ENCODE measurements at regions not wholly inside any gene's neighbourhood (a gene's known extent, or its start where the extent isn't known, plus 50 kb on each side); places are given as distances from the start of the nearest gene placed in this dataset.

DNA sequence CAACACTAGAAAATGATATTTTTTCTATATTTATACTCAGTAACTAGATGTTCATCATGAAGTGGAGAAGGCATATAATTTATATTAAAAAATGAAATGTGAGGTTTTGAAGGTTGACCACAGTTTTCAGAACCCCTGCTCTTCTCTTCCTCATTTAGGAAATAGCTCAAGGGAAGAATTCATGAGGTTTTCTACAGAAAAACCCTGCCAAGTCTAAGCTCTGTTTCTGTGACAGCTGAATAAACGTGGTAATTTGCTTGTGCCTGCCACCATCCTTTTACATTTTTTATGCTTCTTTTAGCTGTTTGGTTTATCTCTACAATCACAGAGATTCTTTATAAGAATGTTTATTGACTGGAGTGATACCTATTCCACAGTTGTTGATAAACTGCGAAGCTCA is 630.3 kb upstream of the POT1 start:
- Mint-ChIP-seq H3K27me3 (ENCODE audit: low read depth) (no peaks in the 10 kb centered on the region), H3K9me3 (peaks cover 2% of the 10 kb centered on the region), H3K4me1 (ENCODE audit: low read depth) (no peaks in the 10 kb centered on the region), H3K36me3 (ENCODE audit: low read depth) (no peaks in the 10 kb centered on the region), H3K27ac (no peak overlapping the region), H3K4me3 (no peak overlapping the region)
- intact Hi-C loops (cut with micrococcal nuclease): no loop called here
- no peak for DNase-seq
- CTCF ChIA-PET: no interaction called here

DNA sequence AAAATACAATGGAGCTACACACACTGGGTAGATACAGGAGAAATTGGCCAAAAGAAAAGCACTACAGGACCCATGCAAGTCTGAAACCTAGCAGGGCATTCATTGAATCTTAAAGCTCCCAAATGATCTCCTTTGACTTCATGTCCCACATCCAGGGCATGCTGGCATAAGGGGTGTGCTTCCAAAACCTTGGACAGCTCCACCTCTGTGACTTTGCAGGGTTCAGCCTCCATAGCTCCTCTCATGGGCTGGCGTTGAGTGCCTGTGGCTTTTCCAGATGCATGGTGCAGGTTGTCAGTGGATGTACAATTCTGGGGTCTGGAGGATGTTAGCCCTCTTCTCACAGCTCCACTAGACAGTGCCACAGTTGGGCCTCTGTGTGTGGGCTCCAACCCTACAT is 626.3 kb upstream of the POT1 start:
- H3K4me3 Mint-ChIP-seq: no peak overlapping the region
- no peaks in the 10 kb centered on the region for H3K36me3 Mint-ChIP-seq (ENCODE audit: low read depth)
- H3K9me3 Mint-ChIP-seq: peaks cover 2% of the 10 kb centered on the region
- no peak overlapping the region for H3K27ac Mint-ChIP-seq
- no peak for DNase-seq
- no peaks in the 10 kb centered on the region for H3K4me1 Mint-ChIP-seq (ENCODE audit: low read depth)
- intact Hi-C loops (cut with micrococcal nuclease): no loop called here
- CTCF ChIA-PET: no interaction called here
- no peaks in the 10 kb centered on the region for H3K27me3 Mint-ChIP-seq (ENCODE audit: low read depth)

DNA sequence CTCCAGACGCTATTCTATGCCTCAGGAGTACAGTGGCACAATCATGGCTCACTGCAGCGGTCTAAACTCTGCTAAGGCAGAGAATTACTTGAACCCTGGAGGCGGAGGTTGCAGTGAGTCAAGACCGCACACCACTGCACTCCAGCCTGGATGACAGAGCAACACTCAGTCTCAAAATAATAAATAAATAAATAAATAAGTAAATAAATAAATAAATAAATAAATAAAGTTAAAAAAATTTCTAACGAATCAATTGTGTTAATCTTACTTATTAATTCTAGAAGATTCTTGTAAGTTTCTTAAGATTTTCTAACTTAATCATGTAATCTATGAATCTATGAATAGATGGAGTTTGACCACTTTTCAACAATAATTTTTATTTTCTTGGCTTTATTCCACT is 621.4 kb upstream of the POT1 start:
- DNase-seq: no peak
- Mint-ChIP-seq H3K4me1 (ENCODE audit: low read depth) (no peaks in the 10 kb centered on the region), H3K9me3 (no peaks in the 10 kb centered on the region), H3K27me3 (ENCODE audit: low read depth) (no peaks in the 10 kb centered on the region), H3K36me3 (ENCODE audit: low read depth) (no peaks in the 10 kb centered on the region), H3K27ac (no peak overlapping the region), H3K4me3 (no peak overlapping the region)
- CTCF ChIA-PET: no interaction called here
- intact Hi-C loops (cut with micrococcal nuclease): no loop called here

DNA sequence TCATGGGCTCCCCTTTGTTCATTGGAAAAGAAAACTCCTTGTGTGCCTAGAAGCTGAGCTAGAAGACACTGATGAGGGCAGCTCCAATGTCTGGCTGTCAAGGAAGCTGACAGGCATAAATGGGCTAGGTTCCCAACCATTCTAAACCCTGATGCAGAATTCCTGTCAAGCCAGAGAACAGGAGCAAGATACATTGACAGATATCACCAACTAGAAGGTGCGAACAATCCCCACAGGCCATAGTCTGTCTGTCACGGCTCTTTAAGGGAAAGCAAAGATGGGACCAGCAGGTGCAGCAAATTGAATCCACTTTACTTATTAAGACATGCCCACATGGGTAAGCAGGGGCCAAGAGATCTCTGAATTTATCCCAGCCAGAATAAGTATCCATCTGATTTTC is 617.9 kb upstream of the POT1 start:
- H3K9me3 Mint-ChIP-seq: peaks cover 2% of the 10 kb centered on the region
- CTCF ChIA-PET: no interaction called here

GRCh38 chr7:125530553-125530952 is 600.9 kb upstream of the POT1 start:
- no peak for DNase-seq
- intact Hi-C loops (cut with micrococcal nuclease): no loop called here
- Mint-ChIP-seq H3K9me3 (no peaks in the 10 kb centered on the region), H3K4me1 (ENCODE audit: low read depth) (no peaks in the 10 kb centered on the region), H3K27me3 (ENCODE audit: low read depth) (no peaks in the 10 kb centered on the region), H3K27ac (no peak overlapping the region), H3K4me3 (no peak overlapping the region), H3K36me3 (ENCODE audit: low read depth) (no peaks in the 10 kb centered on the region)
- CTCF ChIA-PET: no interaction called here

More for the DNA sequence above, 617.9 kb upstream of the POT1 start:
- no peak overlapping the region for H3K4me3 Mint-ChIP-seq
- H3K36me3 Mint-ChIP-seq (ENCODE audit: low read depth): no peaks in the 10 kb centered on the region
- H3K27me3 Mint-ChIP-seq (ENCODE audit: low read depth): no peaks in the 10 kb centered on the region
- intact Hi-C loops (cut with micrococcal nuclease): no loop called here
- no peaks in the 10 kb centered on the region for H3K4me1 Mint-ChIP-seq (ENCODE audit: low read depth)
- no peak for DNase-seq
- no peak overlapping the region for H3K27ac Mint-ChIP-seq

DNA sequence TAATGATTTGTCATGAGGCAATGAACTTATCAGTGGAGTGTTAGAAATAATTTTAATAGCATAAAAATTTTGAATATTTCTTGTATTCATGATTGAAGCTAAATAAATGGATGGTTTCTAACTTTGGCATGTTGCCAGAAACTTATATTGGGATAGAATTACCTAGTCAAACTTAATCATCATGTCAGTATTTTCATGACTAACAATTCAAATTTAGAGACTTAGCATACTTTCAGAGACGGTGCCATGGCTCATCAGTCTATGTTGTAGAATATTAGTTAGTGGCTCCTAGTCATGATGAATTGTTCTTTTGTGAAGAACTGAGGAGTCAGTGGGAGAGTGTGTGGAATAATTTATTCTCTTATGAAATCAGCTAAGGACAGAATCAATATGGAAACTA is 599.6 kb upstream of the POT1 start:
- Mint-ChIP-seq H3K36me3 (ENCODE audit: low read depth) (no peaks in the 10 kb centered on the region), H3K27ac (no peak overlapping the region), H3K4me1 (ENCODE audit: low read depth) (no peaks in the 10 kb centered on the region), H3K27me3 (ENCODE audit: low read depth) (no peaks in the 10 kb centered on the region), H3K4me3 (no peak overlapping the region), H3K9me3 (no peaks in the 10 kb centered on the region)
- CTCF ChIA-PET: no interaction called here
- no peak for DNase-seq
- intact Hi-C loops (cut with micrococcal nuclease): no loop called here

- Mint-ChIP-seq H3K27ac (no peak overlapping the region), H3K9me3 (peaks cover 4% of the 10 kb centered on the region), H3K27me3 (ENCODE audit: low read depth) (no peaks in the 10 kb centered on the region), H3K4me1 (ENCODE audit: low read depth) (no peaks in the 10 kb centered on the region), H3K36me3 (ENCODE audit: low read depth) (no peaks in the 10 kb centered on the region), H3K4me3 (no peak overlapping the region)
- no peak for DNase-seq
- intact Hi-C loops (cut with micrococcal nuclease): no loop called here
- CTCF ChIA-PET: no interaction called here
Observed at GRCh38 chr7:125526958-125527357, 597.3 kb upstream of the POT1 start.

- Mint-ChIP-seq H3K27me3 (ENCODE audit: low read depth) (no peaks in the 10 kb centered on the region), H3K9me3 (peaks cover 4% of the 10 kb centered on the region), H3K4me1 (ENCODE audit: low read depth) (no peaks in the 10 kb centered on the region), H3K4me3 (no peak overlapping the region), H3K36me3 (ENCODE audit: low read depth) (no peaks in the 10 kb centered on the region), H3K27ac (no peak overlapping the region)
- CTCF ChIA-PET: no interaction called here
- no peak for DNase-seq
- intact Hi-C loops (cut with micrococcal nuclease): no loop called here
Observed at GRCh38 chr7:125526092-125526491, 596.5 kb upstream of the POT1 start.

DNA sequence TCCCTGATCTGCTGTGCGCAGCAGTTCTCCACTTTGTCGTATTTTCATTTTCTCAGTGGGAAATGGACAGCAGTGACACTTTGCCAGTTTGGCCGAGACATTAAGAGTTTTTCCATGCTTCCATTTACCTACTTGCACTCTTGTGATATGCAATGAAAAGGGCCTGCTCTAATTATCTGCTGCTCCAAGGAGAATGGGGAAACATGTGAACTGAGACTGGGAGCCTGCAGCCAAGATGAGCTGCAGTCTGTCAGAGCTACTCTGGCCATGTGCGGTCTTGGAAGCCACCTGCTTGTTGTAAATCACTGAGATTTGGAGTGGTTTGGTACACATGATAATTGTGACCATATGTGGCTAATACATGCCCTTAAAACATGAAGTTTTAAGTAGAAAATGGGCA is 586.6 kb upstream of the POT1 start:
- CTCF ChIA-PET: no interaction called here
- Mint-ChIP-seq H3K27me3 (ENCODE audit: low read depth) (no peaks in the 10 kb centered on the region), H3K4me1 (ENCODE audit: low read depth) (no peaks in the 10 kb centered on the region), H3K27ac (no peak overlapping the region), H3K36me3 (ENCODE audit: low read depth) (no peaks in the 10 kb centered on the region), H3K9me3 (peaks cover 6% of the 10 kb centered on the region), H3K4me3 (no peak overlapping the region)
- intact Hi-C loops (cut with micrococcal nuclease): no loop called here
- no peak for DNase-seq

- Mint-ChIP-seq H3K4me1 (ENCODE audit: low read depth) (no peaks in the 10 kb centered on the region), H3K9me3 (peaks cover 6% of the 10 kb centered on the region), H3K27me3 (ENCODE audit: low read depth) (no peaks in the 10 kb centered on the region), H3K27ac (no peak overlapping the region), H3K36me3 (ENCODE audit: low read depth) (no peaks in the 10 kb centered on the region), H3K4me3 (no peak overlapping the region)
- CTCF ChIA-PET: no interaction called here
- intact Hi-C loops (cut with micrococcal nuclease): no loop called here
- DNase-seq: no peak
Observed at GRCh38 chr7:125512373-125512772, 582.7 kb upstream of the POT1 start.

- H3K36me3 Mint-ChIP-seq (ENCODE audit: low read depth): no peaks in the 10 kb centered on the region
- peaks cover 6% of the 10 kb centered on the region for H3K9me3 Mint-ChIP-seq
- no peaks in the 10 kb centered on the region for H3K27me3 Mint-ChIP-seq (ENCODE audit: low read depth)
- no peak overlapping the region for H3K4me3 Mint-ChIP-seq
- DNase-seq: no peak
- intact Hi-C loops (cut with micrococcal nuclease): no loop called here
- no peaks in the 10 kb centered on the region for H3K4me1 Mint-ChIP-seq (ENCODE audit: low read depth)
- no peak overlapping the region for H3K27ac Mint-ChIP-seq
- CTCF ChIA-PET: no interaction called here
Observed at GRCh38 chr7:125511310-125511709, 581.7 kb upstream of the POT1 start.

DNA sequence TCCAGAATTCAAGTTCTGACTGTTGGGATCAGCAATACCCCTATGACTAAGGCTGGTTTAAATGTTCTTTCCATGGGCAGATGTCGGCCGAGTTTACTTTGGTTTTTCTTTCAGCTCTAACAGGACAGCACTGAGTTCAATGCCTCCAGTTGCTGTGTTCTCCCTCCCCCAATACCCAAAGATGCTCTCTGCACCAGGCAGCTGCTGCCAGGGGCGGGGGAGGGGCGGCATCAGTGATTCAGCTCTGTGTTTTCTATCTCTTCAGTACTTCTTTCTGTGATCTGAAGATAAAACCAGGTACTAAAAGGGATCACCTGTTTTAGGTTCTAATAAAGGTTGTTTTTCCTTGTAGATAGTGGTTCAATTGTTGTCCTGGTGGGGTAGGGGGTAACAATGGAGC is 576.7 kb upstream of the POT1 start:
- DNase-seq: no peak
- H3K4me3 Mint-ChIP-seq: no peak overlapping the region
- no peaks in the 10 kb centered on the region for H3K27me3 Mint-ChIP-seq (ENCODE audit: low read depth)
- no peaks in the 10 kb centered on the region for H3K36me3 Mint-ChIP-seq (ENCODE audit: low read depth)
- H3K9me3 Mint-ChIP-seq: peaks cover 7% of the 10 kb centered on the region
- intact Hi-C loops (cut with micrococcal nuclease): no loop called here
- H3K4me1 Mint-ChIP-seq (ENCODE audit: low read depth): no peaks in the 10 kb centered on the region
- CTCF ChIA-PET: no interaction called here
- H3K27ac Mint-ChIP-seq: no peak overlapping the region

DNA sequence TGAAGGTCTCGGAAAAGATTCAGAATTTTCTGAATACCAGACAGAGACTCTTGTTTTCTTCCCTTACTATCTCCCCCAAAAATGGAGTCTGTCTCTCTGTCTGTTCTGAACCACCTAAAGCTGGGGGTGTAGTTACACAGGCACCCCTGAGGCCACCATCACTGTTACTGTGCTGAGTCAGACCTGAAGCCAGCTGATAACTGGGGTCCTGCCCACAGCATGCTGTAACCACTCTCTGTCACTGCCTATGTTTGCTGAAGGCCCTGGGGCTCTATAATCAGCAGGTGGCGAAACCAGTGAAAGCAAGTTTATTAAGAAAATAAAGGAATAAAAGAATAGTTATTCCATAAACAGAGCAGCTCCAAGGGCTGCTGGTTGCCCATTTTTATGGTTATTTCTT is 575.2 kb upstream of the POT1 start:
- CTCF ChIA-PET: no interaction called here
- Mint-ChIP-seq H3K9me3 (peaks cover 7% of the 10 kb centered on the region), H3K4me3 (no peak overlapping the region), H3K27ac (no peak overlapping the region), H3K36me3 (ENCODE audit: low read depth) (no peaks in the 10 kb centered on the region), H3K4me1 (ENCODE audit: low read depth) (no peaks in the 10 kb centered on the region), H3K27me3 (ENCODE audit: low read depth) (no peaks in the 10 kb centered on the region)
- intact Hi-C loops (cut with micrococcal nuclease): no loop called here
- no peak for DNase-seq

- no peaks in the 10 kb centered on the region for H3K36me3 Mint-ChIP-seq (ENCODE audit: low read depth)
- H3K9me3 Mint-ChIP-seq: peaks cover 3% of the 10 kb centered on the region
- intact Hi-C loops (cut with micrococcal nuclease): no loop called here
- no peak overlapping the region for H3K27ac Mint-ChIP-seq
- CTCF ChIA-PET: interaction anchor here (0.6 kb wide), 1 partner anchor 17 kb away, joined by 3 read pairs; no protein-coding TSS in a partner anchor
- no peak for DNase-seq
- no peaks in the 10 kb centered on the region for H3K27me3 Mint-ChIP-seq (ENCODE audit: low read depth)
- H3K4me3 Mint-ChIP-seq: no peak overlapping the region
- H3K4me1 Mint-ChIP-seq (ENCODE audit: low read depth): no peaks in the 10 kb centered on the region
Observed at GRCh38 chr7:125495997-125496396, 566.4 kb upstream of the POT1 start.

Data from activated naive CD4-positive, alpha-beta T cell treated with anti-CD3 and anti-CD28 coated beads for 36 hours (primary cell).